COLO668 (cell line): ENCODE measurements at regions not wholly inside any gene's neighbourhood (a gene's known extent, or its start where the extent isn't known, plus 50 kb on each side); places are given as distances from the start of the nearest gene placed in this dataset.
"Not testable (repeated sequence)": the region's sequence is repeated elsewhere in the genome, so short reads cannot be mapped to it uniquely, and the experiment has no call there.

Source experiments
- DNase-seq: peaks from one replicate; lab custom pipeline; 2025; ENCODE audit not compliant: unreplicated experiment; lab: John Stamatoyannopoulos, UW

DNA sequence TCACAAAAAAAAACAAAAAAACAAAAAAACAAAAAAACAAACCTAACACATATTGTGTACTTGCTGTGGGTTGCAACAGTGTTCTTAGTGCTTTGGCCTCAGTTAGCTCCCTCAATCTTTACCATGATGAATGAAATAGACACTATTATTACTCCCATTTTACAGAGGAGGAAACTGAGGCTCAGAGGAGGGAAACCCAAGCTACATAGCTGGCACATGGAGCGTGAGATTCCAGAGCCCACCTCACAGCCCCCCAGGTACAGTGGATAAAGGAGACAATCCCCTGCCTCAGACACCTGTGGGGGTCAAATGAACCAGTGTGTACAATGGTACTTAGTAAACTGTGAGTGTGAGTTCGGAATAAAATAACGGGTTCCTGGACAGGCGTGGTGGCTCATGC, 104.9 kb upstream of the SMAD3 start:
- DNase-seq = no peak

DNA sequence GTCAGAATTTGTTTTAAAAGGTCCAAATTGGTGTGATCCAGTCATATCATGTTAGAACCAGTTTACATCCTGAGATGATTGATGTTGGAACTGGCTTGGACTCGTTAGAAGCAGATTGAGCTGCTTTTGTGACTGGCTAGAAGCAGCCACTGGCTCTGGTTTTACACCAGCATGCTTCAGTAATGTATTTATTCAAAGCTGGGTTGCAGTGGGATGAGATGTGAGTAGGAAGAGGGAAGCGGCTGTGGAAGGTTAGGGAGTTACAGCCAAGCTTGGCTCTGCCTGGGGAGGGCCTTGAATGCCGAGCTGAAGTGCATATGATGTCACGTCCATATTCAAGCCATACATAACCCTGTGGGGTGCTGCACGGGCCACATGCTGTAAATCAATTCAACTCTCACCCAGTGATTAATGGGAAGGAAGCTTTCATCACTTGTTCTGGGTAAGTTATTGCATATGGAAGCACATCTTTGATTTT, 104.0 kb upstream of the SMAD3 start:
- no peak for DNase-seq

DNA sequence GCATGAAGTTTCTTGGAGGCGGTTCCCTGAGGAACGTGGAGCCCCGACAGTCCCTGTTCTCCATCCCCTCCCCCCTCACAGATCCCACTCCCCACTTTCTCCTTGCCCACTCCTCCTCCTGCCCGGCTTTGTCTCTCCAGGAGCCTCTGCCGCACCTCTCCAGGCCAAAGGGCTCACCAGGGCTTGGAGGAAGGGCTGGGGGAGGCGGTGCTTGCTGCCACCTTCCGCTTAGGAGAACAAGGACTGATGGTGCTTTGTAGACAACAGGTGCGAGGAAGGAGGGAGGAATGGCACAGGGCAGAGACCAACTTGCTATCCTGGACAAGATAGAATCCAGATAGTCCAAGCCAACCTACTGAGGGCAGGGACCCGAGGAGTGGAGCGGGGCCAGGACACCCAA, 103.5 kb upstream of the SMAD3 start:
- DNase-seq = no peak

DNA sequence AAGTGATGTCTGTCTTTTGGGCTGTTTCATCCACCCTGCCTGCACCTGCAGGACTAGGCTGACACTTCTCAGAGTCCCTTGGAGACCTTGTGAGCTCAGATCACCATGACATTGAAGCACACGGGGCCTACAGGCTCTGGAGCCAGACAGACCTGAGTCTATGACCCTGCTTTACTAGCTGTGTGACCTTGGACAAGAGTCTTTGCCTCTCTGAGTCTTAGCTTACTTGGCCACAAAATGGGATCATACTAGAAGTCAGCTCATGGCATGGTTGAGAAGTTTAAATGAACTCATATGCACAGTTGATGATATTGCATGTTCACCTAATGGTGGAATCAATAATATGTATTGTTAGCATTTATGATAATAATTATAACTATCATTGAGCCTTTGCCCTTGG, 102.9 kb upstream of the SMAD3 start:
- no peak for DNase-seq

DNA sequence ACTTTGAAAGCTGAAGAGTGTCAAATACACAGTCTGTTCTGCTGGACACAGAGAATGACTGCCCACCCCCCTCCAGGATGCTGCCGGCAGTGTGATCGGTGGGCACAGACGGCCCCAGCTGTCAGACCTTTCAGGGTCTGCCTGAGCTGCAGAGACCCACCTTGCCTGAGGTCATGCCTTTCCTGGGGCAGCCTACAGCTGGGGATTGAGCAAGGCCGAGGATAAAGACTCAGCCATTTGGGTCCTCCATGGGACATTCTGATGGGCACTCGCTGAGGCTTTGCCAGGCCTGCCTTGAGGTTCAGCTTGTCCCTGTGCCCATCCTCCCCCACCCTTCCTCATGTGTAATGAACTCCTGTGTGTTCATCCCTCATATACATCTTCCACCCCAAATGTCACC, 102.3 kb upstream of the SMAD3 start:
- DNase-seq = no peak

DNA sequence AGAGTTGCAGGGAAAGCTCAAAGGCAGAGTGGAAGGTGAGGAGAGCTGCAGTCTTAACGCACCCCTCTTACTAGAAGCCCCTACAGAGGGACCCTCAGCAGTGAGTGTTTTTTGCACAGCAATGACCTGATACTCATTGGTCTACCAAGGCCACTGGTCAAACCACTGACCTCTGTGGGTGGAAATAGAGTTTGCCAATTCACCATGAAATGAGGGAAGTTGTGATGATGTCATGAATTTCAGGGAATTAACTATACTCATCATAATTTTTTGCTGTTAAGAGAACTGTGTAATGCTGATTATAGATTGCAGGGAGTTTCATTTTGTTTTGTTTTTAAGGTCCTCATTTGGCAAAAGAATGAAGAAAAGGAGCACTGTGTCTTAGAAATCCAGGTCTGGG, 101.7 kb upstream of the SMAD3 start:
- no peak for DNase-seq

DNA sequence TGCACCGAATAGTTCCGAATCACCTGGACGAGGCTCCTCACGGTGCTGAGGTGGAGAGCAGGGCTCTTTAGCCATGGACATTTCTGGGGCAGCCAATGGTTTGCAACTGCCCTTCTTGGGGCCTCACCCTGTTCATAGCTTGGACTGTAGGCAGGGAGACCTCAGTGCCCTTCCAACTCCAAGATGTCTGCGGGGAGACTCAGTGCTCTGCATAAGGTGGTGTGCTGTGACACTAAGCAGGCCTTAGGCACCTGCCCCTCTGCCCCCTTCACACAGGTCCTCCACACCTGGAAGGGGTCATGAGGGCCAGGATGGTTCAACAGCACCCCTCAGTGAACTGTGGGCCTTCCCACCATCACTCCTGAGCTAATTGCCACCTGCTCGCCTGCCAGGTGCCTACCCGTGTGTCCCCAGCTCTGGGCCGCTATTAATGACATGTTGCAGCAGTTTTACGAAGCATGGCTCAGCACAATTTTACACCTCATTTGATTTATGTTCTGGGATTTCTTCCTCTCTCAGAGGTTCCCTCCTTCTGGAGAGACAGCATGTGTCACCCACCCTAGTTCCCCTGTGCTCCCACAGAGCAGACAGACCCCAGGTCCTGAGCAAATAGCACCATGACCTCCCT, 101.2 kb upstream of the SMAD3 start:
- no peak for DNase-seq

DNA sequence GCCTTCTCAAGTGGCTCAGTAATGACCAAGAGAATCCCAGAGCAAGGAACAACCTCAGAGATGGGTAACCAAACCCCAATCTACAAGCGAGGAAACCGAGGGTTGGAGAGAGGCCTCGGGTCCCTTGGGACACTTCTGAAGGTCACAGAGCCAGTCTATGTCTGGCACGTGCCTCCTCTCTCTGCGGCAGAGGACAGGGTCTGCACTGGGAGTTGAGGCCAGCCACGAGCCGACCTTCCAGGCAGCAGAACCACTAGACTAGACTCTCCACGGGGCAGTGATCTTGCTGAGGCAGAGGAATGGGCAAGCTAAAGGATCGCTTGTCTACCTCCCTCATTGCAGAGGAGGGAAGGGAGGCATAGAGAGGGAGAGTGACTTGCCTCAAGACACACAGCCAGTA, 100.6 kb upstream of the SMAD3 start:
- DNase-seq = no peak

DNA sequence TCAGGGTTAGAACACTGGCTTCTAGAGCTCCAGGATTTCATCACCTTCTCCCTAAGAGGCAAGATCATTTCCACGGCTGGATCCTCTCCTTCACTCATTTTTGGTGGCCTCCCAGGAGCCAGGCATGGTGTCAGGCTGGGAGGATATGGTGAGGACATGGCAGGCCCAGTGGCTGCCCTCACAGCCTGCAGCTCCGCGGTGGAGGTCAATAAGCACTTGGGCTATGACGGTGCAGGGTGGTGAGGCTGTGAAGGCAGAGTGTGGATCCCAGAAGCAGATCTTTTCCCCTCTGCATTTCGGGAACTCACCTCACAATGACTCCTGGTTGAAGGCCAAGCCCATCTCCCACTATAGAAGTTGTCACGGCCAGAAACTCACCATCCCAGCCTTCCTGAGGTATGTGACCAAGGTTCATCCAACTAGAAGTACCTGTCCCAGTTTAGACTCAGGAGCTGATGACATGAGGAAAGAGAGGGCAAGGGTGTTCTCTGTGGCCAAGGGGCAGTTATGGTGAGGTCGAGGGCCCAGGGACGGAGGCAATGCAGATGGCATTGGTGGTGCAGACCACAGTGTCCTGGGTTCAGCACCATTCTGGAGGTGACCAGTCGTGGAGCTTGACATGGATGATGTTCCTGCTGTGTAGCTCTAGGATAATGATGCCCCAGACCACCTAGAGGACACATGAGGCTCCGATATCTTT, 100.1 kb upstream of the SMAD3 start:
- no peak for DNase-seq

DNA sequence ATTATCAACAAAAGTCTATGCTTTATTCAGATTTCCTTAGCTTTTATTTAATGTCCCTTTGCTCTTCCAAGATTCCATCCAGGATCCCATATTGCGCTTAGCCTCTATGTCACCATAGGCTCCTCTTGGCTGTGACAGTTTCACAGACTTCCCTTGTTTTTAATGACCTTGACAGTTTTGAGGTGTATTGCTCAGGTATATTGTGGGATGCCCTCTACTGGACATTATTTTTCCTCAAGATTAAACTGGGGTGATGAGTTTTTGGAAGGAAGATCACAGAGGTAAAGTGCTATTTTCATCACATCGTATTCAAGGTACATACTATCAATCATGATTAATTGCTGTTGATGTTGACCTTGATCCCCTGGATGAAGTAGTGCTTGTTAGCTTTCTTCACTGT, 99.1 kb upstream of the SMAD3 start:
- no peak for DNase-seq

DNA sequence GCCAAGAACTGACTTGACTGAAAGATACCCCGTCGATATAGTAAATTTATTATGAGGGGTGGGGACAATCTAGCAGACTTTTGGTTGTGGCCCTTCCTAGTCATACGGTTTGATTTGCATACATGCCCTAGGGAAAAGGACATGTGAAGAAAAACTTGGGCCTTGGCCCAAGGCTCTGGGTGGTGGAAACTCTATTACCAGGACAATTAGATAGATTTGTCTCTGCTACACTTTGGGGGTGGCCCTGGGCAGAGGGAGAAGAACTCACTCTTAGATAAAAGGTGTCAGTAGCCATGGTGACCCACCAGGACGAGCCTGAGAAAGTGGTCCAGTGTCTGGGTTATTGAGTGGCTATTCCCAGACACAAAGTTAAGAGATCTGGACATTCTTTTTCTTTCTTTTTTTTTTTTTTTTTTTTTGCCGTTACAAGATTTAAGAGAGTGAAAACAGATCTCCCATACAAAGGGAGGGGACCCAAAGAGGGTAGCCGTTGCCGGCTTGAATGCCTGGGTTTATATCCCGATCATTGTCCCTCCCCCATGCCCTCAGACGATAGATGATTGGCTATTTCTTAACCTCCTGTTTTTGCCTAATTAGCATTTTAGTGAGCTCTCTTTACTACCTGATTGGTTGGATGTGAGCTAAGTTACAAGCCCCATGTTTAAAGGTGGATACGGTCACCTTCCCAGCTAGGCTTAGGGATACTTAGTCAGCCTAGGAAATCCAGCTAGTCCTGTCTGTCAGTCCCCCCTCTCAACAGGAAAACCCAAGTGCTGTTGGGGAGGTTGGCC, 96.4 kb upstream of the SMAD3 start:
- no peak for DNase-seq

DNA sequence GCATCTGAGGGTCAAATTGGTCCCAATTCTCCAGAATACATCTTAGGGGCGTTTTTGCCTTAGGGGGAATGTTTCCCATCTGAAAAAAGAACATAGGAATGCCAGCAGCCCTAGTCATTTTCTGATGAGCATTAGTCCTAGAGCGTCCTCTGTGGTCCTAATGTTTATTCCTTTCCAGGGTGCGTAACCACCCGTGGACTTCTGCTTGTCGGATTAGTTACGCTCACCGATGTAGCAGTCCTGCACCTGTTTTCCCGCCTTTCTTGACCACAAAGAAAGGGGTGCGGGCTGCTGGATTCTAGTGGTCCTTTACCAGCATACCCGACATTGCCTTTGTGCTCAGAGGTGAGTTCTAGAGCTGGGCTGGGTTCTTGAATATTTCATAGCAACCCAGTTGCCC, 91.3 kb upstream of the SMAD3 start:
- DNase-seq = not testable (repeated sequence)

DNA sequence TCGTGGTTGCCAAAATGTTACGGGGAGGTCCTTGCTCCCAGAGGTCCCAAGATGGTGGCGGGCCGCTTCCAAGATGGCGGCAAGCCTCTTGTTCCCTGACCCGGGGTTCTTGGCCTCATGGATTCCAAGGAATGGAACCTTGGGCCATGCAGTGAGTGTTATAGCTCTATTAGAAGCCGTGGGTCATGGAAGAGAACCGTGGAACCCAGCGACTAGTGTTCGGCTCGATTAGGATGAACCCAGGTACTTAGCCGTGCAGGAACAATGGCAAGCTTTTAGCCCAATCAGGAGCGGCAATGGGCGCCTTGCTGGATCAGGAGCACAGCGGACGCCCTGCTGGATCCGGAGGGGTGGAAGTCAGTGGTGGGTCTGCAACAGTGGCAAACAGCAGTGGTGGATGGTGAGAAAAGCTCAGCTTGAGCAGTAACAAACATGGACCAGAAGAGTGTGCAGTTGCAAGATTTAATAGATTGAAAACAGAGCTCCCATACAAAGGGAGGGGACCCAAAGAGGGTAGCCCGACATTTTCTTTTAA, 89.2 kb upstream of the SMAD3 start:
- DNase-seq = not testable (repeated sequence)

DNA sequence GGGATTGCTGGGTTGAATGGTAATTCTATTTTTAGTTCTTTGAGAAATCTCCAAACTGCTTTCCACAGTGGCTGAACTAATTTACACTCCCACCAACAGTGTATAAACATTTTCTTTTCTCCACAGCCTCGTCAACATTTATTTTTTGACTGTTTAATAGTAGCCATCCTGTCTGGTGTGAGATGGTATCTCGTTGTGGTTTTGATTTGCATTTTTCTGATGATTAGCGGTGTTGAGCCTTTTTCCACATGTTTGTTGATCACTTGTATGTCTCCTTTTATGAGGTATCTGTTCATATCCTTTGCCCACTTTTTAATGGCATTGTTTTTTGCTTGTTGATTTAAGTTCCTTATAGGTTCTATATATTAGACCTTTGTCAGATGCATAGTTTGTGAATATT, 85.1 kb upstream of the SMAD3 start:
- not testable (repeated sequence) for DNase-seq

DNA sequence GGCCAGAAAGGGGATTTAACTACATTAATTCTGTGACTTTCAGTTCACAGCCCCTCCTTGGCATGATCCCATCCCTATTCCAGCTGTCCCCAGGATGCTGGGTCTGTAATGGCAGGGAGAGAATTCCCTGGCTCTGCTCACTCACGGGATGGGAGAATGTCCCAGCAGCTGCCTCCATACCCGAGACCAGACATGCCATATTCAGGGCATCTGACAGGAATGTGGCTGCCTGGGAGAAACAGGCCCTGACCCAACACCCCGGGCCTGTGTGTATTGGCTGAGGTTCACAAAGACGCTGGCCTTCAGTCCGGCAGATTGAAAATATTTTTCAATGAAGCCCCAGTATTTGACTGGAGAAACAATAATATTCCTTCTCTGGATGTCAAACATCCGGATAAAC, 83.6 kb upstream of the SMAD3 start:
- DNase-seq = no peak

DNA sequence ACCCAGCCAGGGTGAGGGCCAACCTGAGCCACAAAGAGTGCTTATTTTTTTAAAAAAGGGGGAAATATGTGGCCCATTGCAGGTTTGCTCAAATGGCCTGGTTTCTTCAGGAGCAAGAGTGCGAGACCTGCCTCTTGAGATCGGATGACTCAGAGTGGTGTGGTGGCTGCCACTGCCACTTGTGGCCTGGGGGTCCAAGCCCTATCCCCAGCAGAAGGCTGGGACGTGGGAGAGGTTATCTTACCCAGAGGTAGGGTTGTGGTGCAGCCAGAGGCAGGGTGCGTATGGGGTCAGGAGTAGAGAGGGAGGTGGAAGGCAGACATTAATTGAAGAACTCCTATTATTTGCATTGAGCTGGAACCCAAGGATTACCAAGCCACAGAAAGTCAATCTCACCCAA, 83.2 kb upstream of the SMAD3 start:
- DNase-seq = no peak

DNA sequence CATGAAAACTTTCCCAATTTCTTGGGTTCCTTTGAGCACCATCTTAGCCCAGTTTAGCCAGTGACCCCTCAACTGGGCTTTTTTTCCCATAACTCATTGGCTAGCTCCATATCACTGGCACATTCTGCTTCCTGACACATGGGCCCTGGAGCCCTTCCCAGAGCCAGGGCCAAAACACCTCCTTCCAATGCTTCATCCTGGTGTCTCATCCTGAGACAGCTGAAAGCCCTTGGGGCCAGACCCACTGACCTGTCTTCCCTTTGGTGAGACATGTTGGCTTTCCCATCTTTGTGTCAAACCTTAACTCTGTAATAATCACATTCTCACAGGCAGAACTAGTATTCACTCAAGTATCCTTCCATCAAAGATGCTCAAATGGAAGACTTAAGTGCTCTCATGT, 82.6 kb upstream of the SMAD3 start:
- DNase-seq = no peak

DNA sequence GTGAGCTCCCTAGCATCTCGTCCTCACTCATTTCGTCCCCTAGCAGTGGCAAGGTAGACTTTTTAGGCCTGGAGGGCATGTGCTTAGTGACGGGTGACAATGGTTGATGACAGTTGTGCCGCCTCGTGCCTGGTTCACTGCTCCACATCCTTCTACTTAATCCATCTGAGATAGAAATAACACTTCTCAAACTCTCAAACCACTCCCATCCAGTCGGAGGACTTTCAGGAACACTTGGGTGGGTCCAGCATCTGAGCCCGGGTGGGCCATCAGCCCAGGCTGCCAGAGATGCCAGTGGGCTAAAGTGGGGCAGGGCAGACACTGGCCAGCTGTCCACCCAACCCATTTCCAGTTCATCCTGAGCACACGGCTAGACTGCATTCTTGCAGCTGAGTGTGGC, 79.7 kb upstream of the SMAD3 start:
- DNase-seq = no peak

DNA sequence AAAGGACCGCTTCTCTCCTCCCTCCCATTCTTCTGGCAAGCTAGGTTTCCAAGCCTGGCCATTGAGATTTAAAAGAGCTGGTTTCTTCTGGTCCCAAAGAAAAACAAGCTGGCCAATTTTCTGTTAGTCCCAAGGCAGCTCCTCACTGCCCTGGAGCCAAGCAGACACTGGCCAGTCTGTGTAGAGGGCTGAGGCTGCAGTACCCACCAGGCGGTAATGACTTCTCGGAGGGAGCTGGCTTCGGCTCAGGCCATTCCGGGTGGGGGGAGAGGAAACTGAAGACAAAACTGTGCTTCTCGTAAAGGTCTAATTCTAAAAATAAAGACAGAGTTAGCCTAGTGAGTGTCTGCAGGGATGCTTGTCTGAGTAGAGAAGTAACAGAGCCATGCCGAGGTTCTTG, 78.5 kb upstream of the SMAD3 start:
- no peak for DNase-seq

DNA sequence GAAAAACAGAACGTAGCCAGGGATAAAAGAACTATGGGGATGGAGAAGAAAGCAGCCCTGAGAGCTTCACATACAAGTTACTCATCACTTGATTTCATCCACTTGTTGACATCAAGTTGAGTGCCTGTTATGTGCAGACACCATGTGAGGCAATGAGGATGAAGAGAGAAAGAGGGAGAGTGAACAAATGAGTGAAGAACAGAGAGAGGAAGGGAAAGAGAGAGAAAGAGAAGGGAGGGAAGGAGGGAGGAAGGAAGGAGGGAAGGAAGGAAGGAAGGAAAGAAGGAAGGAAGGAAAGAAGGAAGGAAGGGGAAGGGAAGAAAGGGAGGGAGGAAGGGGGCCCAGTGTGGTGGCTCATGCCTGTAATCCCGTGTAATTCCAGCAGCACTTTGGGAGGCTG, 72.3 kb upstream of the SMAD3 start:
- DNase-seq = no peak

DNA sequence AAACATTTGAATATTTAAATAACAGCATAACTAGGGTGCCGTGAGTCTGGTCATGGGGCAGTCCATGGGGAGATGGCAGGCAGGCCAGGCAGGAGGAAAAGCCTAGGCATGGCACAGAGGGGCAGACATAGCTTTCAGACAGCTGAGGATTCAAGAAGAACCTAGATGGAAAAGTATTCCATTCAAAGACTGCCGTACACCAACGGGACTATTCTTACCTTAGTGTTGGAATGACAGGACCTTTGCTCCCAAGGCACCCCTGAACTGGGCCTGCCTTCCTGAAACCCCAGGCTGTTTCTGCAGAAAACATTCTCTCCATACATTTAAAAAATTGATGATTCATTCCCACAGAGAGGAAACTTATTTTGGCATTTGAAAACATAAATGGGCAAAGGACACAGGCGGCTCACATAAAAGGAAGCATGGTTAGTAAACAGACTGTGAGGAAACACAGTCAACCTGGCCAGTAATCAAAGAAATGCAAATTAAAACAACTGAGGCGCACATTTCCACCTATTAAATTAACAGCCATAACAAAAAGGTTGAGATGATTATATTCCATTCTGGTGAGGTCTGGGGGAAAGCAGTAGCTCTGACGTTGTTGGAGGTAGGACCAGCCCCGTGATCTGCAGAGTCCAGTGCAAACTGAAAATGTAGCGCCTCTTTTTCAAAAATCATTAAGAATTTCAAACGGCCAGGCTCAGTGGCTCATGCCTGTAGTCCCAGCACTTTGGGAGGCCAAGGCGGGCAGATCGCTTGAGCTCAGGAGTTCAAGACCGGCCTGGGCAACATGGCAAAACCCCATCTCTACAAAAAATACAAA, 71.3 kb upstream of the SMAD3 start:
- DNase-seq = no peak
